SH-SY5Y (cell line): ENCODE measurements at regions not wholly inside any gene's neighbourhood (a gene's known extent, or its start where the extent isn't known, plus 50 kb on each side); places are given as distances from the start of the nearest gene placed in this dataset.

Source experiments
- GATA2 ChIP-seq: IDR thresholded peaks from 2 replicates; pipeline ENCODE4 v1.6.1; 2011; ENCODE audit warnings: mild to moderate bottlenecking, low read depth, low read length
- GATA3 ChIP-seq: IDR thresholded peaks from 2 replicates; pipeline ENCODE4 v1.6.1; 2011; ENCODE audit warnings: low read depth, mild to moderate bottlenecking, low read length, moderate library complexity

GRCh38 chr7:33796538-33796937 is 108.8 kb upstream of the BMPER start:
- TF ChIP-seq GATA2 (no peak), GATA3 (no peak)
